B cell (primary cell): ENCODE measurements at regions not wholly inside any gene's neighbourhood (a gene's known extent, or its start where the extent isn't known, plus 50 kb on each side); places are given as distances from the start of the nearest gene placed in this dataset.

Source experiments
- EZH2 ChIP-seq: IDR thresholded peaks from 2 replicates; pipeline ENCODE4 v1.6.1; 2012; ENCODE audit warnings: borderline replicate concordance, low read depth, mild to moderate bottlenecking, moderate library complexity, low read length; ENCODE audit not compliant: insufficient read depth, poor library complexity, severe bottlenecking
- TF ChIP-seq, protein P1 (sequence below): fragments of 200-600 bp; IDR thresholded peaks from one replicate; pipeline ENCODE4 v1.8.0; 2022; ENCODE audit warnings: antibody characterized with exemption, mild to moderate bottlenecking

DNA sequence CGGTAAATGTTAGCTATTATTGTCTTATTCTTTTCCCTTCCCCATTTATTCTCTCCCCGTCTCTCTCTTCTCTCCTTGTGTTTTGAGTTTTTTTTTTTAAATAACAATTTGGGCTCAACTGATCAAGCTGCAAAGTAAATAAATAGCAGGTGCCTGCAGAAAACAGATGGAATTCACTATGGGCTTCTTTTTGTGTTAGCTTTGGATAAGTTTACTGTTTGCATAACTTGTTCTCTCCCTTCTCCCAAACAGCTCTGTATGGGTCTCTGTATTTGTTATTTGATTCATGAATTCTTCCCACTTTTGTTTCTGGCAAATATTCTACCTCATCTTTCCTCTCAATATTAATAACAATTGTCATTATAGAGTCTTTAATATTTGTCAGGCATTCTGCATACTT lies 111.8 kb upstream of the ASTN2 start:
- no peak for TF ChIP-seq EZH2
- TF ChIP-seq, protein P1, sequence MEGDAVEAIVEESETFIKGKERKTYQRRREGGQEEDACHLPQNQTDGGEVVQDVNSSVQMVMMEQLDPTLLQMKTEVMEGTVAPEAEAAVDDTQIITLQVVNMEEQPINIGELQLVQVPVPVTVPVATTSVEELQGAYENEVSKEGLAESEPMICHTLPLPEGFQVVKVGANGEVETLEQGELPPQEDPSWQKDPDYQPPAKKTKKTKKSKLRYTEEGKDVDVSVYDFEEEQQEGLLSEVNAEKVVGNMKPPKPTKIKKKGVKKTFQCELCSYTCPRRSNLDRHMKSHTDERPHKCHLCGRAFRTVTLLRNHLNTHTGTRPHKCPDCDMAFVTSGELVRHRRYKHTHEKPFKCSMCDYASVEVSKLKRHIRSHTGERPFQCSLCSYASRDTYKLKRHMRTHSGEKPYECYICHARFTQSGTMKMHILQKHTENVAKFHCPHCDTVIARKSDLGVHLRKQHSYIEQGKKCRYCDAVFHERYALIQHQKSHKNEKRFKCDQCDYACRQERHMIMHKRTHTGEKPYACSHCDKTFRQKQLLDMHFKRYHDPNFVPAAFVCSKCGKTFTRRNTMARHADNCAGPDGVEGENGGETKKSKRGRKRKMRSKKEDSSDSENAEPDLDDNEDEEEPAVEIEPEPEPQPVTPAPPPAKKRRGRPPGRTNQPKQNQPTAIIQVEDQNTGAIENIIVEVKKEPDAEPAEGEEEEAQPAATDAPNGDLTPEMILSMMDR = no peak
